Mesendoderm (in vitro differentiated cells): ENCODE measurements at regions not wholly inside any gene's neighbourhood (a gene's known extent, or its start where the extent isn't known, plus 50 kb on each side); places are given as distances from the start of the nearest gene placed in this dataset.
A peak's percentile ranks its signal among the peaks of the same experiment; 100 is the strongest.

Source experiments
- DNase-seq: peaks from one replicate; pipeline ENCODE4 v3.0.0; 2013
- H2AK5ac ChIP-seq: 2 replicates; pipeline ENCODE4 v1.6.1; 2013; ENCODE audit warnings: low read length, inconsistent platforms
- H2BK120ac ChIP-seq: 2 replicates; pipeline ENCODE4 v1.6.1; 2013; ENCODE audit warnings: low read depth, mild to moderate bottlenecking, low read length, moderate library complexity, mixed read lengths
- H2BK15ac ChIP-seq: replicated peaks from 2 replicates; pipeline ENCODE4 v1.6.1; 2013; ENCODE audit warnings: low read depth, mild to moderate bottlenecking, moderate library complexity
- H2BK5ac ChIP-seq: 2 replicates; pipeline ENCODE4 v1.6.1; 2013; ENCODE audit warnings: low read length, inconsistent platforms
- H3K18ac ChIP-seq: 2 replicates; pipeline ENCODE4 v1.6.1; 2013; ENCODE audit warnings: mild to moderate bottlenecking, low read length, mixed read lengths
- H3K23ac ChIP-seq: one replicate; pipeline ENCODE4 v1.6.1; 2013; ENCODE audit warnings: low read length
- H3K27ac ChIP-seq: 2 replicates; pipeline ENCODE4 v1.5.1; 2013; ENCODE audit warnings: low read depth, mild to moderate bottlenecking, inconsistent platforms, low read length, moderate library complexity
- H3K27me3 ChIP-seq: 2 replicates; pipeline ENCODE4 v1.6.1; 2013; ENCODE audit warnings: low read length, control low read depth, mild to moderate bottlenecking, inconsistent platforms; ENCODE audit not compliant: insufficient read depth, poor library complexity
- H3K36me3 ChIP-seq: 2 replicates; pipeline ENCODE4 v1.6.1; 2013; ENCODE audit warnings: low read length, inconsistent platforms; ENCODE audit not compliant: control insufficient read depth, insufficient read depth
- H3K4ac ChIP-seq: one replicate; pipeline ENCODE4 v1.6.1; 2013; ENCODE audit warnings: low read depth, mild to moderate bottlenecking, low read length, moderate library complexity
- H3K4me1 ChIP-seq: 2 replicates; pipeline ENCODE4 v1.6.1; 2013; ENCODE audit warnings: low read depth, low read length, inconsistent platforms; ENCODE audit not compliant: control insufficient read depth
- H3K4me2 ChIP-seq: 2 replicates; pipeline ENCODE4 v1.6.1; 2013; ENCODE audit warnings: low read length
- H3K4me3 ChIP-seq: 2 replicates; pipeline ENCODE4 v1.5.1; 2013; ENCODE audit warnings: mild to moderate bottlenecking, low read length
- H3K56ac ChIP-seq: one replicate; pipeline ENCODE4 v1.6.1; 2013; ENCODE audit warnings: low read length
- H3K79me1 ChIP-seq: 2 replicates; pipeline ENCODE4 v1.6.1; 2013; ENCODE audit warnings: low read length, inconsistent platforms
- H3K79me2 ChIP-seq: 2 replicates; pipeline ENCODE4 v1.6.1; 2013; ENCODE audit warnings: mild to moderate bottlenecking, low read length; ENCODE audit not compliant: control insufficient read depth, insufficient read depth
- H3K9ac ChIP-seq: 2 replicates; pipeline ENCODE4 v1.6.1; 2013; ENCODE audit warnings: low read length, inconsistent platforms
- H4K5ac ChIP-seq: one replicate; pipeline ENCODE4 v1.6.1; 2013; ENCODE audit warnings: low read length
- H4K8ac ChIP-seq: one replicate; pipeline ENCODE4 v1.6.1; 2013; ENCODE audit warnings: low read depth, mild to moderate bottlenecking, control low read depth, low read length, moderate library complexity
- WGBS: extraction: QIAGEN DNeasy Blood & Tissue Kit; methylation state at CpG from one replicate; pipeline ENCODE4 v1.1.7; 2013; ENCODE audit warnings: low lambda C conversion rate, missing lambda C conversion rate; ENCODE audit not compliant: insufficient coverage; ENCODE audit errors: extremely low coverage; 5-methylcytosine and 5-hydroxymethylcytosine counted together

- Histone ChIP-seq H3K4me3 (no peak overlapping the region), H3K4ac (no peak overlapping the region), H4K8ac (no peak overlapping the region), H3K4me2 (no peak overlapping the region), H2BK15ac (no peak overlapping the region), H3K27me3 (no peaks in the 10 kb centered on the region), H3K23ac (no peak overlapping the region), H2BK120ac (no peak overlapping the region), H3K36me3 (no peaks in the 10 kb centered on the region), H3K27ac (no peak overlapping the region), H3K56ac (no peak overlapping the region), H2BK5ac (no peak overlapping the region), H3K18ac (no peak overlapping the region), H2AK5ac (no peak overlapping the region), H3K79me2 (no peaks in the 10 kb centered on the region), H3K4me1 (no peaks in the 10 kb centered on the region), H3K79me1 (no peaks in the 10 kb centered on the region), H4K5ac (no peak overlapping the region), H3K9ac (no peak overlapping the region)
- no peak for DNase-seq
- no CpG with 5 or more reads among the region's 1 CpG for WGBS
Measured at GRCh38 chr6:82588859-82589412, 225.3 kb downstream of the TPBG start.

GRCh38 chr6:82589509-82590206 is 226.0 kb downstream of the TPBG start:
- Histone ChIP-seq H3K23ac (no peak overlapping the region), H3K4me3 (no peak overlapping the region), H4K8ac (no peak overlapping the region), H2BK120ac (no peak overlapping the region), H3K36me3 (no peaks in the 10 kb centered on the region), H3K27ac (no peak overlapping the region), H3K4me1 (no peaks in the 10 kb centered on the region), H3K79me2 (no peaks in the 10 kb centered on the region), H3K27me3 (no peaks in the 10 kb centered on the region), H2AK5ac (no peak overlapping the region), H3K18ac (no peak overlapping the region), H3K4me2 (no peak overlapping the region), H2BK15ac (no peak overlapping the region), H3K9ac (no peak overlapping the region), H2BK5ac (no peak overlapping the region), H3K4ac (no peak overlapping the region), H4K5ac (no peak overlapping the region), H3K79me1 (no peaks in the 10 kb centered on the region), H3K56ac (no peak overlapping the region)
- no CpG with 5 or more reads among the region's 5 CpGs for WGBS
- peak; percentile 88 for DNase-seq

- Histone ChIP-seq H3K9ac (no peak overlapping the region), H3K27ac (no peak overlapping the region), H3K4ac (no peak overlapping the region), H2BK15ac (no peak overlapping the region), H2BK120ac (no peak overlapping the region), H2AK5ac (no peak overlapping the region), H3K79me1 (no peaks in the 10 kb centered on the region), H4K8ac (no peak overlapping the region), H3K4me3 (no peak overlapping the region), H3K36me3 (no peaks in the 10 kb centered on the region), H2BK5ac (no peak overlapping the region), H3K18ac (no peak overlapping the region), H3K4me2 (no peak overlapping the region), H3K23ac (no peak overlapping the region), H3K27me3 (no peaks in the 10 kb centered on the region), H4K5ac (no peak overlapping the region), H3K79me2 (no peaks in the 10 kb centered on the region), H3K56ac (no peak overlapping the region), H3K4me1 (no peaks in the 10 kb centered on the region)
- DNase-seq: no peak
Measured at GRCh38 chr6:82597201-82597600, 233.6 kb downstream of the TPBG start.

- H3K79me2 ChIP-seq: no peaks in the 10 kb centered on the region
- H3K9ac ChIP-seq: no peak overlapping the region
- H2BK120ac ChIP-seq: no peak overlapping the region
- H2BK5ac ChIP-seq: no peak overlapping the region
- no peak overlapping the region for H4K5ac ChIP-seq
- no peaks in the 10 kb centered on the region for H3K4me1 ChIP-seq
- H4K8ac ChIP-seq: no peak overlapping the region
- no CpG with 5 or more reads among the region's 4 CpGs for WGBS
- H3K18ac ChIP-seq: no peak overlapping the region
- H3K4ac ChIP-seq: no peak overlapping the region
- H3K4me3 ChIP-seq: no peak overlapping the region
- no peak overlapping the region for H3K56ac ChIP-seq
- H3K27me3 ChIP-seq: no peaks in the 10 kb centered on the region
- no peaks in the 10 kb centered on the region for H3K79me1 ChIP-seq
- no peak overlapping the region for H3K23ac ChIP-seq
- no peak overlapping the region for H2AK5ac ChIP-seq
- no peak overlapping the region for H3K4me2 ChIP-seq
- no peak overlapping the region for H3K27ac ChIP-seq
- no peak for DNase-seq
- no peak overlapping the region for H2BK15ac ChIP-seq
- H3K36me3 ChIP-seq: no peaks in the 10 kb centered on the region
Measured at GRCh38 chr6:82602776-82603175, 239.2 kb downstream of the TPBG start.

GRCh38 chr6:82603871-82604270 is 240.3 kb downstream of the TPBG start:
- H2BK120ac ChIP-seq: no peak overlapping the region
- no peaks in the 10 kb centered on the region for H3K79me1 ChIP-seq
- no peak overlapping the region for H2BK5ac ChIP-seq
- no peak overlapping the region for H3K18ac ChIP-seq
- H3K23ac ChIP-seq: no peak overlapping the region
- WGBS: no CpG with 5 or more reads among the region's 1 CpG
- H3K79me2 ChIP-seq: no peaks in the 10 kb centered on the region
- peaks cover 2% of the 10 kb centered on the region for H3K4me1 ChIP-seq
- H2BK15ac ChIP-seq: no peak overlapping the region
- H3K36me3 ChIP-seq: no peaks in the 10 kb centered on the region
- H3K4me2 ChIP-seq: no peak overlapping the region
- DNase-seq: no peak
- H3K27me3 ChIP-seq: no peaks in the 10 kb centered on the region
- H4K5ac ChIP-seq: no peak overlapping the region
- H3K56ac ChIP-seq: no peak overlapping the region
- H4K8ac ChIP-seq: no peak overlapping the region
- H3K4me3 ChIP-seq: no peak overlapping the region
- no peak overlapping the region for H3K9ac ChIP-seq
- H3K27ac ChIP-seq: no peak overlapping the region
- no peak overlapping the region for H3K4ac ChIP-seq
- no peak overlapping the region for H2AK5ac ChIP-seq
